Inflammatory macrophage (primary cell): ENCODE measurements at regions not wholly inside any gene's neighbourhood (a gene's known extent, or its start where the extent isn't known, plus 50 kb on each side); places are given as distances from the start of the nearest gene placed in this dataset.
A peak's percentile ranks its signal among the peaks of the same experiment; 100 is the strongest.

Experiments
- DNase-seq, 2 donors: peaks; one replicate each; pipeline ENCODE4 v3.0.0-alpha.2; 2020 to 2022

DNA sequence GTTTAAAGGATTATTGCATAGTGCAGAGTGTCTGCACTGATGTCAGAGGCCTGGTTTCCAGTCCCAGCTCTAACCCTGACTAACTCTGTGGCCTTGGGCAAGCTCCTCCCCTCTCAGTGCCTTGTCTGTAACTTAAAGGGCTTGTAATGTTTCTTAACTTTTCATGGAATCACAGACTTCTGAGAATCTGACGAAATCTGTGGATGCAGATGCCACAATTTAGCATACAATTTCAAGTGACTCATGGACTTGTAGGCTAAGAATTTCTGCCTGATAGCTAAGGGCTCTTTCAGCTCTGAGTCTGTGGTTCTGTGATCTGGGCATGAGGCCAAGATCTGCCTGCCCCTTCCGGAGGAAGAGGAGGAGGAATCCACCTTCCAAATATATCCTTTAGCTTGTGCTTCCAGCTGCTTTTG, 236.9 kb downstream of the AR start:
- peak; percentile 93 to 95 for DNase-seq

DNA sequence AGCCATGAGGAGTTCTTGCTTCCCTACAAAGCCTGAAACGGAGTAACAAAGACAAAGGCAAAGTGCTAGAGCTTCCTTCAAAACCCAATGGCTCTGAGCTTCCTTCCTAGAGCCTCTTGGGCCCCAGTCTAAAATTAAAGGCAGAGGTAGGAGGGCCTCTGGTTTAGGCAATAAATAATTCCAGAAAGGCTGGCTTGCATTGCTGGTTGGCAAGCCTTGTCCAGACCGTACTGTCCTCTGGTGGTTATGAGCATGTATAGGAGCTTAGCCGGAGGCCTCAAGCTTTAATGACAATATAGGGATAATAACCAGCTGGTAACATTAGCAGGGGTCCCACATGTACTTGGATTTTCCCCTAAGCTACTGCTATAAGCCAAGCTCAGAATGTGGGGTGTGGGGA, 237.3 kb downstream of the AR start:
- DNase-seq: no peak

- DNase-seq: no peak
Observed at GRCh38 chrX:67784712-67785111, 240.9 kb downstream of the AR start.

DNA sequence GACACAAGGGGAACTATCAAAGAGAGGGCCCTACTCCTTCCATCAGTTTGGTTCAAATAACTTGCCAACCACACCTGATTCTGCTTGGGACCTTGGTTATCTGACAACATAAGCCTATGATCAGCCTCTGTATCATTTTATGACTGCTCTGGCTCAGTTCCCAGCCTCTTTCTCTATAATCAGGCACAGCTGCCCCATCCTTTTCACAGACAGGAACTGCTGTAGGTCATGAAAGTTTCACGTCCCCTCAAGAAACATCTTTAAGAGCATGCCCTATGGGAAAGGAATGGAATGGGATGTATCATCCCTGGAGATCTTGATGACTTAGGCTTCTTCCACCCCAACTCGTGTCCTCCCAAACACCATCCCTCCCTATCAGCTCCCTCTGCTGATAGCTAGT, 243.4 kb downstream of the AR start:
- DNase-seq: no peak

- DNase-seq: no peak
Observed at GRCh38 chrX:67789536-67789935, 245.7 kb downstream of the AR start.
